HL-60 (cell line): ENCODE measurements at regions not wholly inside any gene's neighbourhood (a gene's known extent, or its start where the extent isn't known, plus 50 kb on each side); places are given as distances from the start of the nearest gene placed in this dataset.

Source experiments
- DNase-seq, 2 experiments: peaks; one replicate each; pipeline ENCODE4 v3.0.0-alpha.2; 2010 to 2020; ENCODE audit warnings: low read depth in 1 of 2, low spot score in 1 of 2
- H3K27ac ChIP-seq: fragments of 250-450 bp; sonication (Bioruptor Pico); replicated peaks from 2 replicates; pipeline ENCODE4 v1.5.1; 2020; ENCODE audit warnings: mild to moderate bottlenecking, moderate library complexity
- H3K27me3 ChIP-seq: fragments of 250-450 bp; sonication (Bioruptor Pico); 2 replicates; pipeline ENCODE4 v1.5.1; 2021; ENCODE audit warnings: mild to moderate bottlenecking, moderate library complexity; ENCODE audit not compliant: insufficient read depth, poor library complexity, severe bottlenecking
- H3K4me3 ChIP-seq: replicated peaks from 2 replicates; pipeline ENCODE4 v1.5.1; 2011; ENCODE audit warnings: mild to moderate bottlenecking, control low read depth, low read length; ENCODE audit not compliant: insufficient read depth
- GABPA ChIP-seq: IDR thresholded peaks from 2 replicates; pipeline ENCODE4 v1.6.1; 2012; ENCODE audit warnings: low read depth
- POLR2AphosphoS5 ChIP-seq: IDR thresholded peaks from 2 replicates; pipeline ENCODE4 v1.6.1; 2012; ENCODE audit warnings: low read depth
- SPI1 ChIP-seq: IDR thresholded peaks from 2 replicates; pipeline ENCODE4 v1.6.1; 2012; ENCODE audit warnings: low read depth, mild to moderate bottlenecking, borderline replicate concordance
- TF ChIP-seq, protein P1 (sequence below): IDR thresholded peaks from 2 replicates; pipeline ENCODE4 v1.6.1; 2012; ENCODE audit warnings: low read depth; ENCODE audit not compliant: insufficient replicate concordance
- TF ChIP-seq, protein P2 (sequence below): IDR thresholded peaks from one replicate; pipeline ENCODE4 v1.5.1; 2011; ENCODE audit warnings: low read length, control low read depth, inconsistent platforms; ENCODE audit not compliant: insufficient read depth

DNA sequence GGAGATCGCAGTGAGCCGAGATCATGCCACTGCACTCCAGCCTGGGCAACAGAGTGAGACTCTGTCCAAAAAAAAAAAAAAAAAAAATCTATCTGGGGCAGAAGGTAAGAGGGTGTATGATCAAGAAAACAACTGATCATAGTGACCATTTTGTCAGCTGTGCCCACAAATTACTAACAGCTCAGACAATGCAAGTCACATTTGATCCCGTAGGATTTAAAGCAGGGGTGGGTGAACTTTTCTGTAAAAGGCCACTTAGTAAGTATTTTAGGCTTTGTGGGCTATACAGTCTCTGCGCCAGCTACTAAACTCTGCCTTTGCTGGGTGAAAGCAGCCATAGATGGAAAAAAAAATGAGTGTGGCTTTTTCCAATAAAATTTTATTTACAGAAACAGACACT lies 57.6 kb upstream of the ABI3BP start:
- no peak for DNase-seq
- TF ChIP-seq, protein P1, sequence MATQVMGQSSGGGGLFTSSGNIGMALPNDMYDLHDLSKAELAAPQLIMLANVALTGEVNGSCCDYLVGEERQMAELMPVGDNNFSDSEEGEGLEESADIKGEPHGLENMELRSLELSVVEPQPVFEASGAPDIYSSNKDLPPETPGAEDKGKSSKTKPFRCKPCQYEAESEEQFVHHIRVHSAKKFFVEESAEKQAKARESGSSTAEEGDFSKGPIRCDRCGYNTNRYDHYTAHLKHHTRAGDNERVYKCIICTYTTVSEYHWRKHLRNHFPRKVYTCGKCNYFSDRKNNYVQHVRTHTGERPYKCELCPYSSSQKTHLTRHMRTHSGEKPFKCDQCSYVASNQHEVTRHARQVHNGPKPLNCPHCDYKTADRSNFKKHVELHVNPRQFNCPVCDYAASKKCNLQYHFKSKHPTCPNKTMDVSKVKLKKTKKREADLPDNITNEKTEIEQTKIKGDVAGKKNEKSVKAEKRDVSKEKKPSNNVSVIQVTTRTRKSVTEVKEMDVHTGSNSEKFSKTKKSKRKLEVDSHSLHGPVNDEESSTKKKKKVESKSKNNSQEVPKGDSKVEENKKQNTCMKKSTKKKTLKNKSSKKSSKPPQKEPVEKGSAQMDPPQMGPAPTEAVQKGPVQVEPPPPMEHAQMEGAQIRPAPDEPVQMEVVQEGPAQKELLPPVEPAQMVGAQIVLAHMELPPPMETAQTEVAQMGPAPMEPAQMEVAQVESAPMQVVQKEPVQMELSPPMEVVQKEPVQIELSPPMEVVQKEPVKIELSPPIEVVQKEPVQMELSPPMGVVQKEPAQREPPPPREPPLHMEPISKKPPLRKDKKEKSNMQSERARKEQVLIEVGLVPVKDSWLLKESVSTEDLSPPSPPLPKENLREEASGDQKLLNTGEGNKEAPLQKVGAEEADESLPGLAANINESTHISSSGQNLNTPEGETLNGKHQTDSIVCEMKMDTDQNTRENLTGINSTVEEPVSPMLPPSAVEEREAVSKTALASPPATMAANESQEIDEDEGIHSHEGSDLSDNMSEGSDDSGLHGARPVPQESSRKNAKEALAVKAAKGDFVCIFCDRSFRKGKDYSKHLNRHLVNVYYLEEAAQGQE: no peak
- TF ChIP-seq SPI1: no peak
- TF ChIP-seq, protein P2, sequence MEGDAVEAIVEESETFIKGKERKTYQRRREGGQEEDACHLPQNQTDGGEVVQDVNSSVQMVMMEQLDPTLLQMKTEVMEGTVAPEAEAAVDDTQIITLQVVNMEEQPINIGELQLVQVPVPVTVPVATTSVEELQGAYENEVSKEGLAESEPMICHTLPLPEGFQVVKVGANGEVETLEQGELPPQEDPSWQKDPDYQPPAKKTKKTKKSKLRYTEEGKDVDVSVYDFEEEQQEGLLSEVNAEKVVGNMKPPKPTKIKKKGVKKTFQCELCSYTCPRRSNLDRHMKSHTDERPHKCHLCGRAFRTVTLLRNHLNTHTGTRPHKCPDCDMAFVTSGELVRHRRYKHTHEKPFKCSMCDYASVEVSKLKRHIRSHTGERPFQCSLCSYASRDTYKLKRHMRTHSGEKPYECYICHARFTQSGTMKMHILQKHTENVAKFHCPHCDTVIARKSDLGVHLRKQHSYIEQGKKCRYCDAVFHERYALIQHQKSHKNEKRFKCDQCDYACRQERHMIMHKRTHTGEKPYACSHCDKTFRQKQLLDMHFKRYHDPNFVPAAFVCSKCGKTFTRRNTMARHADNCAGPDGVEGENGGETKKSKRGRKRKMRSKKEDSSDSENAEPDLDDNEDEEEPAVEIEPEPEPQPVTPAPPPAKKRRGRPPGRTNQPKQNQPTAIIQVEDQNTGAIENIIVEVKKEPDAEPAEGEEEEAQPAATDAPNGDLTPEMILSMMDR: no peak
- TF ChIP-seq GABPA: no peak
- H3K27me3 ChIP-seq: no peaks in the 10 kb centered on the region
- no peak overlapping the region for H3K27ac ChIP-seq
- no peak overlapping the region for H3K4me3 ChIP-seq

DNA sequence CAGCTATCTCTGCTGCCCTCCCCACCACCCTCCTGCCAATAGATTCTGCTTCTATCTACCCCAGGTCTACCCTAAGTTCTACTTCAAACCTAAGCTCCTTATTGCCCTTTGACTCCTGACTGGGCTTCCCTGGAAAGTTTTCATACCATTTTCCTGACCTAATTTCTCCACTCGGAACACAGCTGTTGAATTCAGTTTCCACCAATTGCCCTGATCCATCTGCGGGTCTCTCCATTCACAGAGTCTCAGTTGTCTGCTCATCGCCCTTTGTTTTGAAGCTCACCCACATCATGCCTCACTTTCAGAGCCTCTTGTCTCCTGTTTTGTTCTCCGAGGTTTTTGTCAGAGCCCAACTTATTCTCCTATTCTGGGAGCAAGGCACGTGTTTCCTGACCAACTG lies 56.8 kb upstream of the ABI3BP start:
- no peak for TF ChIP-seq SPI1
- TF ChIP-seq POLR2AphosphoS5: no peak
- TF ChIP-seq, protein P2: no peak
- TF ChIP-seq GABPA: no peak
- Histone ChIP-seq H3K4me3 (no peak overlapping the region), H3K27ac (no peak overlapping the region), H3K27me3 (no peaks in the 10 kb centered on the region)
- no peak for DNase-seq

DNA sequence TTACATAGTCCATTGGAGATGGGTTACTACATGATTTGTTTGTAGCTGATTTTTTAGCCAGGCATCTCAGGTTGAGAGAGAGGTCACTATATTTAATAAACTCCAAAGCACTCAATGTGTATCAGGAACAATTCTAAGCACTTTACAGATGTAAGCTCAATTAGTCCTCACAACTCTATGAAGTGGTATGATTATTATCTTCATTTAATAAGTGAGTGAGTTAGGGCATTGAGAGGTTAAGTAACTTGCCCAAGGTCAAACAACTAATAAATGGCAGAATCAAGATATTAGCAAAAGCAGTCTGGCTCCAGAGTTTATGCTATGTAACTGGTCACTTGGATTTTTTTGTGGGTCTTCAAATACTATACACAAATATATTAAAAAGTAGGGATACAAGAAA lies 56.3 kb upstream of the ABI3BP start:
- Histone ChIP-seq H3K27ac (no peak overlapping the region), H3K4me3 (no peak overlapping the region), H3K27me3 (no peaks in the 10 kb centered on the region)
- TF ChIP-seq POLR2AphosphoS5 (no peak), SPI1 (no peak), GABPA (no peak)
- TF ChIP-seq, protein P1: no peak
- DNase-seq: no peak

DNA sequence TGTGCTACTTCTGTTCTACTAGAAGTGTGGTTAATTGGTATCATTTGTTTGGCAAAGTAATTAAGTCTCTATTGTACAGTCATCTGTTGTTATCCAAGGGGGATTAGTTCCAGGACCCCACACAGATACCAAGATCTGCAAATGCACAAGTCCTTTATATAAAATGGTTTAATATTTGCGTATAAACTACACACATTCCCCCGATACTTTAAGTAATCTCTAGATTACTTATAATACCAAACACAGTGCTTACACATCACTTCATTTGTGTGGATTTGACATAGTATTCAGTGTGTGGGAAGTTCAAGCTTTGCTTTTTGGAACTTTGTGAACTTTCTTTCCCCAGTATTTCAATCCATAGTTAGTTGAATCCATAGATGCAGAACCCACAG lies 50.5 kb upstream of the ABI3BP start:
- TF ChIP-seq, protein P1: no peak
- TF ChIP-seq GABPA (no peak), POLR2AphosphoS5 (no peak), SPI1 (no peak)
- TF ChIP-seq, protein P2: no peak
- no peak for DNase-seq
- Histone ChIP-seq H3K27me3 (no peaks in the 10 kb centered on the region), H3K27ac (no peak overlapping the region), H3K4me3 (no peak overlapping the region)
